ENCODE measurements at regions not wholly inside any gene's neighbourhood (a gene's known extent, or its start where the extent isn't known, plus 50 kb on each side); places are given as distances from the start of the nearest gene placed in this dataset.

DNA sequence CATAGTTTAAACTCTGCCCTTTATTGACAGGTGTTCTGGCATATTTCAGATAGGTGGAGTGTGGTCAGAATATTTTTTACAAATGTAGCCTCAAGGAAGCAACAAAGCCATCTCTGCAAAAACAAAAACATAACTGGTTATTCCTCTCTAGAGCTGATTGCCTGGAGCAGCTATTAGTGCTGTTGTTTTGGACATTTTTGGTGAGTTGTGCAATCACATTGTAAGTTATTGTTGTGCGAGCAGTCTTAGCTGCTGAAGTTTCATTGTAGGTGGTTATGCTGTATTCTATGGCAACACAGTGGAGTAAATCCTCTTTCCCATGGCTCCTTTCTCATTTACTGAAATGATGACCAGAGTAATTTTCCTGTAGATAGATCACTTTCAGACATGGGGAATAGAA lies 1413.0 kb downstream of the PCDH7 start:
- H3K4me1 Mint-ChIP-seq = no peaks in the 10 kb centered on the region
- H3K27me3 ChIP-seq (ENCODE audit: insufficient read depth, low read length) = no peaks in the 10 kb centered on the region
- H3K4me1 ChIP-seq (ENCODE audit: insufficient read depth, low read length) = no peaks in the 10 kb centered on the region
- DNase-seq = no peak
- intact Hi-C loops (cut with micrococcal nuclease) = no loop called here
- POLR2A ChIA-PET (ENCODE audit: partially characterized antibody) = no interaction called here
- no peak overlapping the region for H3K4me3 ChIP-seq (ENCODE audit: low read length in 2 of 2)
- H3K27ac Mint-ChIP-seq = no peak overlapping the region
- H3K27ac ChIP-seq (ENCODE audit: low read depth, low read length) = no peak overlapping the region
- no peak overlapping the region for H3K4me3 Mint-ChIP-seq
- H3K36me3 ChIP-seq (ENCODE audit: insufficient read depth, low read length) = no peaks in the 10 kb centered on the region
- CTCF ChIA-PET (ENCODE audit: partially characterized antibody) = no interaction called here
- H3K9me3 Mint-ChIP-seq = peaks cover 2 to 15% (median 5%) of the 10 kb centered on the region in 8 donors
- H3K9me3 ChIP-seq (ENCODE audit: control insufficient read depth in 1 of 2, low read length in 2 of 2) = no peaks in the 10 kb centered on the region
- H3K27me3 Mint-ChIP-seq = no peaks in the 10 kb centered on the region
- no peaks in the 10 kb centered on the region for H3K36me3 Mint-ChIP-seq

DNA sequence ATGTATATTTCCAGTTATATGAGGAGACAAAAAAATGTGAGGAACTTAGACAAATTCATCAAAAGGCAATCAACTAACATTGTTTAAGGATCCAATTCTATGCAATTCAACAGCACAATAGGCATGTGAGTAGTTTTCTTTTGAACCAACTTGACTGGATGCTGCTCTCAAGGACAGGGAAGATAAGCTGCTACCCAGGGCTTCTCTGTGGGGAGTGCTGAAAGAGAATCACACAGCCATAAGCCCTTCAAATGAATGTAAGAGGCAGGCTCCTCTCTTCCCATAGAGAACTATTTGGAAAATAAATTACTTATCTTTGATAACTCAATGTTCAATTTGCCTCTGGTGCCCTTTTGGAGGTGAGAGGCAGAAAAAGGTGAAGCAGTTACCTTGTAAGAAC lies 1413.6 kb downstream of the PCDH7 start:
- H3K9me3 Mint-ChIP-seq = peaks cover 2 to 15% (median 4%) of the 10 kb centered on the region in 8 donors

DNA sequence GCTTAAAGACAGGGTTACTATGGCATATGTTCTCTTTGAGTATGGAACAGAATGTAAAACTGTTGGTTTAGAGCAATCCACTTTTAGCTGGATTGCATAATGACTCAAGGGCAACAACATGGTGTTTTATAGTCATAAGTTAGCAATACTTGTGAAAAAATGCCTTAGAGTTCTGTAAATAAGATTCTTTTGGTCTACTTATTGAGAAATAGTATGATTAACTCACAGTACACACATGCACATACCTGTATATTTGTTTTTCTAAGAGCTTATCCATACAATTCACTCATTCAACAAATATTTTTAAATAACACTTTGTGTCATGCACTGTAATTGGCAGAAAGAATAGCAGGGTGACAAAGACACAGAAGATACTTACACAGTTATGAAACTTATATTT lies 1415.5 kb downstream of the PCDH7 start:
- ChIA-PET POLR2A (ENCODE audit: partially characterized antibody) (no interaction called here), CTCF (ENCODE audit: partially characterized antibody) (no interaction called here)
- intact Hi-C loops (cut with micrococcal nuclease) = no loop called here
- Mint-ChIP-seq H3K4me3 (no peak overlapping the region), H3K9me3 (peaks cover 0 to 11% (median 4%) of the 10 kb centered on the region in 8 donors), H3K36me3 (no peaks in the 10 kb centered on the region), H3K27ac (no peak overlapping the region), H3K4me1 (no peaks in the 10 kb centered on the region), H3K27me3 (no peaks in the 10 kb centered on the region)
- H3K4me3 ChIP-seq (ENCODE audit: low read length in 2 of 2) = no peak overlapping the region
- no peak overlapping the region for H3K27ac ChIP-seq (ENCODE audit: low read depth, low read length)
- H3K9me3 ChIP-seq (ENCODE audit: control insufficient read depth in 1 of 2, low read length in 2 of 2) = no peaks in the 10 kb centered on the region
- no peak for DNase-seq
- no peaks in the 10 kb centered on the region for H3K4me1 ChIP-seq (ENCODE audit: insufficient read depth, low read length)
- H3K27me3 ChIP-seq (ENCODE audit: insufficient read depth, low read length) = no peaks in the 10 kb centered on the region
- H3K36me3 ChIP-seq (ENCODE audit: insufficient read depth, low read length) = no peaks in the 10 kb centered on the region

More for the DNA sequence above, 1413.6 kb downstream of the PCDH7 start:
- ChIA-PET CTCF (ENCODE audit: partially characterized antibody) (no interaction called here), POLR2A (ENCODE audit: partially characterized antibody) (no interaction called here)
- H3K27me3 Mint-ChIP-seq = no peaks in the 10 kb centered on the region
- no peaks in the 10 kb centered on the region for H3K9me3 ChIP-seq (ENCODE audit: control insufficient read depth in 1 of 2, low read length in 2 of 2)
- no peaks in the 10 kb centered on the region for H3K27me3 ChIP-seq (ENCODE audit: insufficient read depth, low read length)
- H3K4me3 ChIP-seq (ENCODE audit: low read length in 2 of 2) = no peak overlapping the region
- no peaks in the 10 kb centered on the region for H3K4me1 ChIP-seq (ENCODE audit: insufficient read depth, low read length)
- H3K4me1 Mint-ChIP-seq = no peaks in the 10 kb centered on the region
- H3K36me3 ChIP-seq (ENCODE audit: insufficient read depth, low read length) = no peaks in the 10 kb centered on the region
- intact Hi-C loops (cut with micrococcal nuclease) = no loop called here
- H3K4me3 Mint-ChIP-seq = no peak overlapping the region
- no peak overlapping the region for H3K27ac ChIP-seq (ENCODE audit: low read depth, low read length)
- H3K27ac Mint-ChIP-seq = no peak overlapping the region
- H3K36me3 Mint-ChIP-seq = no peaks in the 10 kb centered on the region
- no peak for DNase-seq

GRCh38 chr4:32136081-32136787 lies 1416.1 kb downstream of the PCDH7 start:
- no peak for DNase-seq
- Mint-ChIP-seq H3K36me3 (no peaks in the 10 kb centered on the region), H3K4me1 (no peaks in the 10 kb centered on the region), H3K27me3 (no peaks in the 10 kb centered on the region), H3K4me3 (no peak overlapping the region), H3K9me3 (peaks cover 0 to 14% (median 4%) of the 10 kb centered on the region in 8 donors), H3K27ac (no peak overlapping the region)
- H3K27ac ChIP-seq (ENCODE audit: low read depth, low read length) = no peak overlapping the region
- intact Hi-C loops (cut with micrococcal nuclease) = no loop called here
- H3K36me3 ChIP-seq (ENCODE audit: insufficient read depth, low read length) = no peaks in the 10 kb centered on the region
- H3K4me3 ChIP-seq (ENCODE audit: low read length in 2 of 2) = no peak overlapping the region
- H3K4me1 ChIP-seq (ENCODE audit: insufficient read depth, low read length) = no peaks in the 10 kb centered on the region
- no peaks in the 10 kb centered on the region for H3K27me3 ChIP-seq (ENCODE audit: insufficient read depth, low read length)
- H3K9me3 ChIP-seq (ENCODE audit: control insufficient read depth in 1 of 2, low read length in 2 of 2) = no peaks in the 10 kb centered on the region
- CTCF ChIA-PET (ENCODE audit: partially characterized antibody) = no interaction called here
- POLR2A ChIA-PET (ENCODE audit: partially characterized antibody) = no interaction called here

- ChIA-PET CTCF (ENCODE audit: partially characterized antibody) (no interaction called here), POLR2A (ENCODE audit: partially characterized antibody) (no interaction called here)
- peaks cover 0 to 18% (median 5%) of the 10 kb centered on the region in 8 donors for H3K9me3 Mint-ChIP-seq
- H3K4me3 Mint-ChIP-seq = no peak overlapping the region
- intact Hi-C loops (cut with micrococcal nuclease) = no loop called here
- no peak overlapping the region for H3K27ac Mint-ChIP-seq
- H3K4me1 Mint-ChIP-seq = no peaks in the 10 kb centered on the region
- Histone ChIP-seq H3K27ac (ENCODE audit: low read depth, low read length) (no peak overlapping the region), H3K27me3 (ENCODE audit: insufficient read depth, low read length) (no peaks in the 10 kb centered on the region), H3K36me3 (ENCODE audit: insufficient read depth, low read length) (no peaks in the 10 kb centered on the region), H3K4me3 (ENCODE audit: low read length in 2 of 2) (no peak overlapping the region), H3K9me3 (ENCODE audit: control insufficient read depth in 1 of 2, low read length in 2 of 2) (no peaks in the 10 kb centered on the region), H3K4me1 (ENCODE audit: insufficient read depth, low read length) (no peaks in the 10 kb centered on the region)
- H3K36me3 Mint-ChIP-seq = no peaks in the 10 kb centered on the region
- no peak for DNase-seq
- H3K27me3 Mint-ChIP-seq = no peaks in the 10 kb centered on the region
Observed at GRCh38 chr4:32140636-32141035, 1420.5 kb downstream of the PCDH7 start.

GRCh38 chr4:32142075-32142474 lies 1421.9 kb downstream of the PCDH7 start:
- Mint-ChIP-seq H3K27ac (no peak overlapping the region), H3K4me1 (no peaks in the 10 kb centered on the region), H3K4me3 (no peak overlapping the region), H3K9me3 (peaks cover 0 to 16% (median 3%) of the 10 kb centered on the region in 8 donors), H3K36me3 (no peaks in the 10 kb centered on the region), H3K27me3 (no peaks in the 10 kb centered on the region)
- Histone ChIP-seq H3K4me3 (ENCODE audit: low read length in 2 of 2) (no peak overlapping the region), H3K4me1 (ENCODE audit: insufficient read depth, low read length) (no peaks in the 10 kb centered on the region), H3K27ac (ENCODE audit: low read depth, low read length) (no peak overlapping the region), H3K36me3 (ENCODE audit: insufficient read depth, low read length) (no peaks in the 10 kb centered on the region), H3K9me3 (ENCODE audit: control insufficient read depth in 1 of 2, low read length in 2 of 2) (no peaks in the 10 kb centered on the region), H3K27me3 (ENCODE audit: insufficient read depth, low read length) (no peaks in the 10 kb centered on the region)
- CTCF ChIA-PET (ENCODE audit: partially characterized antibody) = no interaction called here
- intact Hi-C loops (cut with micrococcal nuclease) = no loop called here
- POLR2A ChIA-PET (ENCODE audit: partially characterized antibody) = no interaction called here
- DNase-seq = no peak

GRCh38 chr4:32145987-32146386 lies 1425.8 kb downstream of the PCDH7 start:
- intact Hi-C loops (cut with micrococcal nuclease) = no loop called here
- no peaks in the 10 kb centered on the region for H3K9me3 ChIP-seq (ENCODE audit: control insufficient read depth in 1 of 2, low read length in 2 of 2)
- H3K4me1 ChIP-seq (ENCODE audit: insufficient read depth, low read length) = no peaks in the 10 kb centered on the region
- ChIA-PET POLR2A (ENCODE audit: partially characterized antibody) (no interaction called here), CTCF (ENCODE audit: partially characterized antibody) (no interaction called here)
- DNase-seq = no peak
- Mint-ChIP-seq H3K36me3 (no peaks in the 10 kb centered on the region), H3K4me3 (no peak overlapping the region), H3K27me3 (no peaks in the 10 kb centered on the region), H3K9me3 (peaks cover 0 to 21% (median 3%) of the 10 kb centered on the region in 8 donors), H3K4me1 (no peaks in the 10 kb centered on the region), H3K27ac (no peak overlapping the region)
- H3K27me3 ChIP-seq (ENCODE audit: insufficient read depth, low read length) = no peaks in the 10 kb centered on the region
- no peak overlapping the region for H3K27ac ChIP-seq (ENCODE audit: low read depth, low read length)
- no peaks in the 10 kb centered on the region for H3K36me3 ChIP-seq (ENCODE audit: insufficient read depth, low read length)
- no peak overlapping the region for H3K4me3 ChIP-seq (ENCODE audit: low read length in 2 of 2)
